ENCODE measurements at regions not wholly inside any gene's neighbourhood (a gene's known extent, or its start where the extent isn't known, plus 50 kb on each side); places are given as distances from the start of the nearest gene placed in this dataset.

GRCh38 chr17:71709946-71710345, 410.9 kb upstream of the SOX9 start:
- Histone ChIP-seq H3K9me3 (ENCODE audit: control insufficient read depth, low read depth, low read length) (no peaks in the 10 kb centered on the region), H3K4me1 (ENCODE audit: control insufficient read depth, low read depth, low read length) (peaks cover 15% of the 10 kb centered on the region), H3K4me3 (ENCODE audit: low read length) (no peak overlapping the region), H3K36me3 (ENCODE audit: control insufficient read depth, low read depth, low read length) (no peaks in the 10 kb centered on the region), H3K27me3 (ENCODE audit: control insufficient read depth, insufficient read depth, low read length) (no peaks in the 10 kb centered on the region), H3K27ac (ENCODE audit: low read length) (no peak overlapping the region), H3K9ac (ENCODE audit: low read length) (no peak overlapping the region)

DNA sequence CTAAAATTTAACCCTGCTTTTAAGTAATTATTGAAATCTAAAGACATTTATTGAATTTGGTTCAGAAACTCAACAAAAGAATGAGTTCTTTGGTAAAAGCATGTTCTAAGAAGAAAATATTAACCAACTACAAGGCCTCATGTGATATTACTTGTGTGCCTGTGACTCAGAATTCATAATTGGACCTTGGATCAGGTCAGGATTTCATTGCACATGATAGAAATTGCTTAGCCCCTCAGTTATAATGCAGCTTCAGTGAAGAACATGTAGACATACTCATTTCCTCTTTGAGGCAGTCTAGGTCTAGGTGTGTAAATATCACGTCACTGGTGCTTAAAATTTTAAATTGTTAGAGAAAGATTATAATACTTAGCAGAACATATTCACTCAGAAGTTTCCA, 410.0 kb upstream of the SOX9 start:
- no peak overlapping the region for H3K9ac ChIP-seq (ENCODE audit: low read length)
- no peaks in the 10 kb centered on the region for H3K27me3 ChIP-seq (ENCODE audit: control insufficient read depth, insufficient read depth, low read length)
- no peaks in the 10 kb centered on the region for H3K36me3 ChIP-seq (ENCODE audit: control insufficient read depth, low read depth, low read length)
- H3K27ac ChIP-seq (ENCODE audit: low read length): no peak overlapping the region
- peaks cover 15% of the 10 kb centered on the region for H3K4me1 ChIP-seq (ENCODE audit: control insufficient read depth, low read depth, low read length)
- no peak overlapping the region for H3K4me3 ChIP-seq (ENCODE audit: low read length)
- H3K9me3 ChIP-seq (ENCODE audit: control insufficient read depth, low read depth, low read length): no peaks in the 10 kb centered on the region

- H3K4me1 ChIP-seq (ENCODE audit: control insufficient read depth, low read depth, low read length): peaks cover 15% of the 10 kb centered on the region
- H3K27me3 ChIP-seq (ENCODE audit: control insufficient read depth, insufficient read depth, low read length): no peaks in the 10 kb centered on the region
- H3K4me3 ChIP-seq (ENCODE audit: low read length): no peak overlapping the region
- no peak overlapping the region for H3K9ac ChIP-seq (ENCODE audit: low read length)
- no peak overlapping the region for H3K27ac ChIP-seq (ENCODE audit: low read length)
- no peaks in the 10 kb centered on the region for H3K36me3 ChIP-seq (ENCODE audit: control insufficient read depth, low read depth, low read length)
- H3K9me3 ChIP-seq (ENCODE audit: control insufficient read depth, low read depth, low read length): no peaks in the 10 kb centered on the region
Observed at GRCh38 chr17:71713846-71714245, 407.0 kb upstream of the SOX9 start.

- H3K9ac ChIP-seq (ENCODE audit: low read length): no peak overlapping the region
- H3K27ac ChIP-seq (ENCODE audit: low read length): no peak overlapping the region
- H3K27me3 ChIP-seq (ENCODE audit: control insufficient read depth, insufficient read depth, low read length): no peaks in the 10 kb centered on the region
- H3K36me3 ChIP-seq (ENCODE audit: control insufficient read depth, low read depth, low read length): no peaks in the 10 kb centered on the region
- H3K4me3 ChIP-seq (ENCODE audit: low read length): no peak overlapping the region
- H3K4me1 ChIP-seq (ENCODE audit: control insufficient read depth, low read depth, low read length): no peaks in the 10 kb centered on the region
- H3K9me3 ChIP-seq (ENCODE audit: control insufficient read depth, low read depth, low read length): no peaks in the 10 kb centered on the region
Observed at GRCh38 chr17:71724339-71724738, 396.5 kb upstream of the SOX9 start.

DNA sequence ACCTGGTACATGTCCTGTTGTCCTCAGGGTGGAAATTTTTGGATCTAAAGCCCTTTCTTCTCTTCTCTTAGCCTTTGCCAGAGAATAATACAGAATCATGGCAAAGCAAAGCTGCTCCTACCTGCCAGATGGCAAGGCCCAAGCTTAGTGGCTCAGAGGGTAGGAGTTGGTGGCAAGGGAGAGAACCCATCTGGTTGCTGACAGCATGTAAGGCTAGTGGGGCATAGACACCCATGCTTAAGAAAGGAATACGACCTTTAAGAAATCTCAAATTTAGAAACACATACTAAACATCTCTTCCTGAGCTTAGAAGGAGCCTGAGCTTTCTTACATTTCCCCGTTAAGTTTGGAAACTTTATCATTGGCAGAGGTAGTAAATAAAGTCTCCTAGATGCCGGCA, 395.0 kb upstream of the SOX9 start:
- Histone ChIP-seq H3K4me1 (ENCODE audit: control insufficient read depth, low read depth, low read length) (no peaks in the 10 kb centered on the region), H3K36me3 (ENCODE audit: control insufficient read depth, low read depth, low read length) (no peaks in the 10 kb centered on the region), H3K4me3 (ENCODE audit: low read length) (no peak overlapping the region), H3K9me3 (ENCODE audit: control insufficient read depth, low read depth, low read length) (no peaks in the 10 kb centered on the region), H3K27ac (ENCODE audit: low read length) (no peak overlapping the region), H3K9ac (ENCODE audit: low read length) (no peak overlapping the region), H3K27me3 (ENCODE audit: control insufficient read depth, insufficient read depth, low read length) (no peaks in the 10 kb centered on the region)

- no peaks in the 10 kb centered on the region for H3K27me3 ChIP-seq (ENCODE audit: control insufficient read depth, insufficient read depth, low read length)
- H3K27ac ChIP-seq (ENCODE audit: low read length): no peak overlapping the region
- no peaks in the 10 kb centered on the region for H3K4me1 ChIP-seq (ENCODE audit: control insufficient read depth, low read depth, low read length)
- H3K36me3 ChIP-seq (ENCODE audit: control insufficient read depth, low read depth, low read length): no peaks in the 10 kb centered on the region
- no peak overlapping the region for H3K9ac ChIP-seq (ENCODE audit: low read length)
- no peak overlapping the region for H3K4me3 ChIP-seq (ENCODE audit: low read length)
- H3K9me3 ChIP-seq (ENCODE audit: control insufficient read depth, low read depth, low read length): no peaks in the 10 kb centered on the region
Observed at GRCh38 chr17:71726341-71726740, 394.5 kb upstream of the SOX9 start.

GRCh38 chr17:71727292-71727691, 393.5 kb upstream of the SOX9 start:
- H3K9me3 ChIP-seq (ENCODE audit: control insufficient read depth, low read depth, low read length): no peaks in the 10 kb centered on the region
- no peaks in the 10 kb centered on the region for H3K36me3 ChIP-seq (ENCODE audit: control insufficient read depth, low read depth, low read length)
- H3K9ac ChIP-seq (ENCODE audit: low read length): no peak overlapping the region
- no peaks in the 10 kb centered on the region for H3K27me3 ChIP-seq (ENCODE audit: control insufficient read depth, insufficient read depth, low read length)
- H3K27ac ChIP-seq (ENCODE audit: low read length): no peak overlapping the region
- H3K4me1 ChIP-seq (ENCODE audit: control insufficient read depth, low read depth, low read length): no peaks in the 10 kb centered on the region
- no peak overlapping the region for H3K4me3 ChIP-seq (ENCODE audit: low read length)

GRCh38 chr17:71727723-71728122, 393.1 kb upstream of the SOX9 start:
- Histone ChIP-seq H3K27ac (ENCODE audit: low read length) (no peak overlapping the region), H3K27me3 (ENCODE audit: control insufficient read depth, insufficient read depth, low read length) (no peaks in the 10 kb centered on the region)

DNA sequence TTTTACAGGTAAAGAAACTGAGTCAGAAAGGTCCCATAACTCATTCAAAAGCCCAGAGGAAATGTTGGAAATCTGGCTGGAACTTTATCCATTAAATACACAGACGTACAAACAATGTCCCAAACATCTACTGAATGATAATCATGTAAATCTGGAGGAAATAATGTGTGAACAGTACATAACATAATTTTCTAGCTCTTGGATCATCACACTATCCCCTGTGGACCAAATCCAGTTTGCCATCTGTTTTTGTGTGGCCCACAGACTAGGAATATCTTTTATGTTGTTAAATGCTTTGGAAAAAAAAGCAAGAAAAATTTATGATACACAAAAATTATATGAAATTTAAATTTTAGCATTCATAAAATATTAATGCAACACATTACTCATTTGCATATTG, 389.9 kb upstream of the SOX9 start:
- Histone ChIP-seq H3K36me3 (ENCODE audit: control insufficient read depth, low read depth, low read length) (no peaks in the 10 kb centered on the region), H3K4me1 (ENCODE audit: control insufficient read depth, low read depth, low read length) (no peaks in the 10 kb centered on the region), H3K27ac (ENCODE audit: low read length) (no peak overlapping the region), H3K4me3 (ENCODE audit: low read length) (no peak overlapping the region), H3K9ac (ENCODE audit: low read length) (no peak overlapping the region), H3K9me3 (ENCODE audit: control insufficient read depth, low read depth, low read length) (no peaks in the 10 kb centered on the region), H3K27me3 (ENCODE audit: control insufficient read depth, insufficient read depth, low read length) (no peaks in the 10 kb centered on the region)

More at GRCh38 chr17:71727723-71728122, 393.1 kb upstream of the SOX9 start:
- Histone ChIP-seq H3K4me1 (ENCODE audit: control insufficient read depth, low read depth, low read length) (no peaks in the 10 kb centered on the region), H3K4me3 (ENCODE audit: low read length) (no peak overlapping the region), H3K9me3 (ENCODE audit: control insufficient read depth, low read depth, low read length) (no peaks in the 10 kb centered on the region), H3K9ac (ENCODE audit: low read length) (no peak overlapping the region), H3K36me3 (ENCODE audit: control insufficient read depth, low read depth, low read length) (no peaks in the 10 kb centered on the region)

- no peaks in the 10 kb centered on the region for H3K9me3 ChIP-seq (ENCODE audit: control insufficient read depth, low read depth, low read length)
- H3K27me3 ChIP-seq (ENCODE audit: control insufficient read depth, insufficient read depth, low read length): no peaks in the 10 kb centered on the region
- no peak overlapping the region for H3K4me3 ChIP-seq (ENCODE audit: low read length)
- no peaks in the 10 kb centered on the region for H3K36me3 ChIP-seq (ENCODE audit: control insufficient read depth, low read depth, low read length)
- no peak overlapping the region for H3K9ac ChIP-seq (ENCODE audit: low read length)
- no peak overlapping the region for H3K27ac ChIP-seq (ENCODE audit: low read length)
- H3K4me1 ChIP-seq (ENCODE audit: control insufficient read depth, low read depth, low read length): no peaks in the 10 kb centered on the region
Observed at GRCh38 chr17:71735893-71736292, 384.9 kb upstream of the SOX9 start.

DNA sequence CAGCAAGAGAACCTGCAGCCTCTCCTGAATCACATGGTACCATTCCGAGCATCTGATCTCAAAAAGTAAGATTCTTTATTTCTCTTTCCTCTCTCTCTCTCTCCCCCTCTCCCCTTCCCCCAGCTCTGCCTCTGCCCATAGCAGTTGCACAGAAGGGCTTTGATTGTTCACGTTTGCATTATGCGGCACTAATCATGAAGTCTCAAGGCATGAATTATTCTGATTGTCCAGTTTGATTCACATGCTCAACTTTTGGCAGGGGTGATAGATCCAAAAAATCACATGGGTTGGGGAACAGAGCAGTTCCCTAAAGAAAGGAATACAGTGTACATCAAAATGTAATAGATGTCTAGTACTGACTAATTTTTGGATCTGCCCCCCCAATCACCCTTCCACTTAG, 380.0 kb upstream of the SOX9 start:
- Histone ChIP-seq H3K9ac (ENCODE audit: low read length) (no peak overlapping the region), H3K27me3 (ENCODE audit: control insufficient read depth, insufficient read depth, low read length) (no peaks in the 10 kb centered on the region), H3K4me1 (ENCODE audit: control insufficient read depth, low read depth, low read length) (peaks cover 3% of the 10 kb centered on the region), H3K4me3 (ENCODE audit: low read length) (no peak overlapping the region), H3K36me3 (ENCODE audit: control insufficient read depth, low read depth, low read length) (no peaks in the 10 kb centered on the region), H3K9me3 (ENCODE audit: control insufficient read depth, low read depth, low read length) (no peaks in the 10 kb centered on the region), H3K27ac (ENCODE audit: low read length) (no peak overlapping the region)

DNA sequence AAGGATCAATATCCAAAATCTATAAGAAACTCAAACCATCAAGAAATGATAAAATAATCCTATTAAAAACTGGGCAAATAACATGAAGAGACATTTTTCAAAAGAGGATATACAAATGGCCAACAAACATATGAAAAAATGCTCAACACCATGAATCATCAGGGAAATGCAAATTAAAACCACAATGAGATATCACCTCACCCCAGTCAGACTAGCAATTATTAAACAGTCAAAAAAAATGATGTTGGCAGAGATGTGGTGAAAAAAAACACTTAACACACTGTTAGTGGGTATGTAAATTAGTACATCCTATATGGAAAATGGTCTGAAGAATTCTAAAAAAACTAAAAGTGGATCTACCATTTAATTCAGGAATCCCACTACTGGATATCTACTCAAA, 379.0 kb upstream of the SOX9 start:
- no peak overlapping the region for H3K4me3 ChIP-seq (ENCODE audit: low read length)

More for the DNA sequence above, 379.0 kb upstream of the SOX9 start:
- H3K9me3 ChIP-seq (ENCODE audit: control insufficient read depth, low read depth, low read length): no peaks in the 10 kb centered on the region
- H3K27me3 ChIP-seq (ENCODE audit: control insufficient read depth, insufficient read depth, low read length): no peaks in the 10 kb centered on the region
- H3K36me3 ChIP-seq (ENCODE audit: control insufficient read depth, low read depth, low read length): no peaks in the 10 kb centered on the region
- peaks cover 3% of the 10 kb centered on the region for H3K4me1 ChIP-seq (ENCODE audit: control insufficient read depth, low read depth, low read length)
- H3K27ac ChIP-seq (ENCODE audit: low read length): no peak overlapping the region
- no peak overlapping the region for H3K9ac ChIP-seq (ENCODE audit: low read length)

All from iPS-18a (cell line).